ENCODE measurements at regions not wholly inside any gene's neighbourhood (a gene's known extent, or its start where the extent isn't known, plus 50 kb on each side); places are given as distances from the start of the nearest gene placed in this dataset.

GRCh38 chr21:19246018-19246417 lies 842.4 kb upstream of the TMPRSS15 start:
- FAIRE-seq (no peak), DNase-seq (ENCODE audit: low read depth, low spot score) (no peak)
- POLR2A ChIA-PET: no interaction called here
- intact Hi-C loops (cut with micrococcal nuclease) (no loop called here), dilution Hi-C loops (cut with MboI; ENCODE audit: extremely low pct_ligation_motif_present, low sequenced_read_pairs) (no loop called here)
- Histone ChIP-seq H3K27me3 (ENCODE audit: control insufficient read depth in 2 of 2, insufficient read depth in 2 of 2, low read length in 2 of 2) (no peaks in the 10 kb centered on the region), H3K4me2 (ENCODE audit: insufficient read depth, low read length) (no peak overlapping the region), H3K4me1 (ENCODE audit: control insufficient read depth, extremely low read depth, insufficient read depth, low read length) (no peaks in the 10 kb centered on the region), H3K9me1 (replicated peaks; ENCODE audit: control insufficient read depth, extremely low read depth, insufficient read depth, low read length) (no peaks in the 10 kb centered on the region), H3K4me3 (replicated peaks in 1 of 3; ENCODE audit: insufficient read depth in 1 of 3, low read depth in 1 of 3, low read length in 3 of 3) (no peak overlapping the region), H3K9ac (replicated peaks; ENCODE audit: extremely low read depth, insufficient read depth, low read length) (no peak overlapping the region), H3K79me2 (ENCODE audit: control insufficient read depth, insufficient read depth, low read length) (no peaks in the 10 kb centered on the region), H3K27ac (ENCODE audit: insufficient read depth, low read depth, low read length) (no peak overlapping the region), H4K20me1 (replicated peaks; ENCODE audit: control insufficient read depth, extremely low read depth, insufficient read depth, low read length) (no peaks in the 10 kb centered on the region), H3K9me3 (replicated peaks; ENCODE audit: control insufficient read depth, insufficient read depth, low read length) (peaks cover 4% of the 10 kb centered on the region), H2AFZ (ENCODE audit: low read depth, low read length) (no peak overlapping the region), H3K36me3 (ENCODE audit: control insufficient read depth in 2 of 2, extremely low read depth in 1 of 2, insufficient read depth in 2 of 2, low read length in 2 of 2) (no peaks in the 10 kb centered on the region)
- BruUV-seq (replicated peaks): no TSS peak
- TF ChIP-seq JUN (IDR thresholded peaks at IDR 0.05; ENCODE audit: borderline replicate concordance, insufficient read depth, insufficient read length, low read depth): no peak
- no peak for TF ChIP-seq MYC (IDR thresholded peaks at IDR 0.05; ENCODE audit: low read depth, low read length)
- TF ChIP-seq, protein P1, sequence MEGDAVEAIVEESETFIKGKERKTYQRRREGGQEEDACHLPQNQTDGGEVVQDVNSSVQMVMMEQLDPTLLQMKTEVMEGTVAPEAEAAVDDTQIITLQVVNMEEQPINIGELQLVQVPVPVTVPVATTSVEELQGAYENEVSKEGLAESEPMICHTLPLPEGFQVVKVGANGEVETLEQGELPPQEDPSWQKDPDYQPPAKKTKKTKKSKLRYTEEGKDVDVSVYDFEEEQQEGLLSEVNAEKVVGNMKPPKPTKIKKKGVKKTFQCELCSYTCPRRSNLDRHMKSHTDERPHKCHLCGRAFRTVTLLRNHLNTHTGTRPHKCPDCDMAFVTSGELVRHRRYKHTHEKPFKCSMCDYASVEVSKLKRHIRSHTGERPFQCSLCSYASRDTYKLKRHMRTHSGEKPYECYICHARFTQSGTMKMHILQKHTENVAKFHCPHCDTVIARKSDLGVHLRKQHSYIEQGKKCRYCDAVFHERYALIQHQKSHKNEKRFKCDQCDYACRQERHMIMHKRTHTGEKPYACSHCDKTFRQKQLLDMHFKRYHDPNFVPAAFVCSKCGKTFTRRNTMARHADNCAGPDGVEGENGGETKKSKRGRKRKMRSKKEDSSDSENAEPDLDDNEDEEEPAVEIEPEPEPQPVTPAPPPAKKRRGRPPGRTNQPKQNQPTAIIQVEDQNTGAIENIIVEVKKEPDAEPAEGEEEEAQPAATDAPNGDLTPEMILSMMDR (IDR thresholded peaks at IDR 0.05; ENCODE audit: extremely low read depth in 1 of 2, insufficient read depth in 1 of 2, low read depth in 1 of 2, low read length in 2 of 2): no peak
- TF ChIP-seq MAX (IDR thresholded peaks at IDR 0.05; ENCODE audit: insufficient read depth, insufficient read length): no peak
- no peak for TF ChIP-seq EZH2 (IDR thresholded peaks at IDR 0.05; ENCODE audit: borderline replicate concordance, low read depth, low read length, severe bottlenecking)
- TF ChIP-seq POLR2A (IDR thresholded peaks at IDR 0.05; ENCODE audit: low read depth, low read length): no peak
- no peak for TF ChIP-seq GATA2 (IDR thresholded peaks at IDR 0.05; ENCODE audit: insufficient read depth, insufficient read length, low read depth, low read length)
- TF ChIP-seq FOS (IDR thresholded peaks at IDR 0.05; ENCODE audit: borderline replicate concordance, insufficient read depth, low read length): no peak
- TF ChIP-seq POLR2AphosphoS5 (IDR thresholded peaks at IDR 0.05; ENCODE audit: insufficient read depth, low read depth, low read length): no peak
- CTCF ChIA-PET: no interaction called here

All from endothelial cell of umbilical vein (primary cell).